H9 (cell line): ENCODE measurements at regions not wholly inside any gene's neighbourhood (a gene's known extent, or its start where the extent isn't known, plus 50 kb on each side); places are given as distances from the start of the nearest gene placed in this dataset.

Experiments
- DNase-seq: peaks from one replicate; pipeline ENCODE4 v3.0.0-alpha.2; 2017
- H2AFZ ChIP-seq: one replicate; pipeline ENCODE4 v1.6.1; 2013; ENCODE audit warnings: mild to moderate bottlenecking, low read length, control low read depth, moderate library complexity
- H2AK5ac ChIP-seq: 2 replicates; pipeline ENCODE4 v1.6.1; 2013; ENCODE audit warnings: low read length, control low read depth, mixed read lengths; ENCODE audit not compliant: insufficient read length
- H2BK120ac ChIP-seq: one replicate; pipeline ENCODE4 v1.6.1; 2013; ENCODE audit warnings: low read depth, mild to moderate bottlenecking, low read length, control low read depth, inconsistent platforms; ENCODE audit not compliant: poor library complexity, severe bottlenecking
- H2BK12ac ChIP-seq: 2 replicates; pipeline ENCODE4 v1.6.1; 2013; ENCODE audit warnings: low read length, control low read depth, mixed read lengths, low read depth; ENCODE audit not compliant: insufficient read length
- H2BK15ac ChIP-seq: 2 replicates; pipeline ENCODE4 v1.6.1; 2013; ENCODE audit warnings: low read depth, low read length, control low read depth
- H2BK20ac ChIP-seq: one replicate; pipeline ENCODE4 v1.6.1; 2013; ENCODE audit warnings: low read depth, mild to moderate bottlenecking, low read length, control low read depth, inconsistent platforms; ENCODE audit not compliant: poor library complexity, severe bottlenecking
- H2BK5ac ChIP-seq: 2 replicates; pipeline ENCODE4 v1.6.1; 2013; ENCODE audit warnings: low read length, control low read depth, mixed read lengths; ENCODE audit not compliant: insufficient read length
- H3K14ac ChIP-seq: 2 replicates; pipeline ENCODE4 v1.6.1; 2013; ENCODE audit warnings: low read length, control low read depth; ENCODE audit not compliant: insufficient read depth
- H3K18ac ChIP-seq: 2 replicates; pipeline ENCODE4 v1.6.1; 2013; ENCODE audit warnings: low read depth, mild to moderate bottlenecking, mixed read lengths, low read length, control low read depth; ENCODE audit not compliant: insufficient read length
- H3K23ac ChIP-seq: 2 replicates; pipeline ENCODE4 v1.6.1; 2013; ENCODE audit warnings: low read length, control low read depth, mixed read lengths, low read depth; ENCODE audit not compliant: insufficient read length
- H3K23me2 ChIP-seq: 2 replicates; pipeline ENCODE4 v1.6.1; 2013; ENCODE audit warnings: low read depth, mild to moderate bottlenecking, mixed read lengths, low read length, control low read depth; ENCODE audit not compliant: insufficient read length, poor library complexity, severe bottlenecking
- H3K27ac ChIP-seq: 2 replicates; pipeline ENCODE4 v1.5.1; 2013; ENCODE audit warnings: low read length, control low read depth, mixed read lengths, low read depth; ENCODE audit not compliant: insufficient read length
- H3K27me3 ChIP-seq: 2 replicates; pipeline ENCODE4 v1.6.1; 2013; ENCODE audit warnings: low read length, control low read depth, inconsistent platforms; ENCODE audit not compliant: insufficient read depth
- H3K4ac ChIP-seq: 2 replicates; pipeline ENCODE4 v1.6.1; 2013; ENCODE audit warnings: low read depth, mild to moderate bottlenecking, control low read depth, inconsistent platforms, low read length, moderate library complexity
- H3K4me1 ChIP-seq: 2 replicates; pipeline ENCODE4 v1.6.1; 2013; ENCODE audit warnings: low read length, control low read depth, inconsistent platforms; ENCODE audit not compliant: insufficient read depth
- H3K4me2 ChIP-seq: 2 replicates; pipeline ENCODE4 v1.6.1; 2013; ENCODE audit warnings: low read length, control low read depth, mixed read lengths; ENCODE audit not compliant: insufficient read length, insufficient read depth
- H3K56ac ChIP-seq: 2 replicates; pipeline ENCODE4 v1.6.1; 2013; ENCODE audit warnings: low read depth, mild to moderate bottlenecking, mixed read lengths, low read length, control low read depth; ENCODE audit not compliant: insufficient read length
- H3K79me1 ChIP-seq: 2 replicates; pipeline ENCODE4 v1.6.1; 2013; ENCODE audit warnings: low read depth, mild to moderate bottlenecking, moderate library complexity, low read length, control low read depth, inconsistent platforms; ENCODE audit not compliant: insufficient read depth, poor library complexity, severe bottlenecking
- H3K79me2 ChIP-seq: 2 replicates; pipeline ENCODE4 v1.6.1; 2013; ENCODE audit warnings: low read length, control low read depth, inconsistent platforms; ENCODE audit not compliant: insufficient read depth
- H3K9ac ChIP-seq: 2 replicates; pipeline ENCODE4 v1.6.1; 2013; ENCODE audit warnings: low read length, control low read depth, mixed read lengths; ENCODE audit not compliant: insufficient read length; ENCODE audit errors: extremely low read depth
- H3K9me3 ChIP-seq: one replicate; pipeline ENCODE4 v1.6.1; 2013; ENCODE audit warnings: low read depth, low read length, inconsistent platforms; ENCODE audit not compliant: control insufficient read depth
- H3T11ph ChIP-seq: one replicate; pipeline ENCODE4 v1.6.1; 2013; ENCODE audit warnings: mild to moderate bottlenecking, low read length, control low read depth, inconsistent platforms
- H4K20me1 ChIP-seq: one replicate; pipeline ENCODE4 v1.6.1; 2013; ENCODE audit not compliant: control insufficient read depth, insufficient read length, insufficient read depth
- H4K5ac ChIP-seq: 2 replicates; pipeline ENCODE4 v1.6.1; 2013; ENCODE audit warnings: low read depth, mild to moderate bottlenecking, mixed read lengths, low read length, control low read depth; ENCODE audit not compliant: insufficient read length
- H4K8ac ChIP-seq: replicated peaks from 2 replicates; pipeline ENCODE4 v1.6.1; 2013; ENCODE audit warnings: low read length, control low read depth, mixed read lengths, low read depth; ENCODE audit not compliant: insufficient read length
- H4K91ac ChIP-seq: 2 replicates; pipeline ENCODE4 v1.6.1; 2013; ENCODE audit warnings: low read depth, mild to moderate bottlenecking, moderate library complexity, mixed read lengths, low read length, control low read depth; ENCODE audit not compliant: insufficient read length
- H3K27ac Mint-ChIP-seq, 3 experiments: 2 replicates in 2 of 3; 3 replicates in 1 of 3; pipeline ENCODE4 v1.8.0; 2020 to 2021; ENCODE audit warnings: mixed read lengths in 3 of 3, mild to moderate bottlenecking in 1 of 3, moderate library complexity in 1 of 3
- H3K27me3 Mint-ChIP-seq: 2 replicates; pipeline ENCODE4 v1.8.0; 2021; ENCODE audit warnings: low read depth, mild to moderate bottlenecking, moderate library complexity, mixed read lengths
- H3K36me3 Mint-ChIP-seq, 3 experiments: 2 replicates in 2 of 3; 3 replicates in 1 of 3; pipeline ENCODE4 v1.8.0; 2020 to 2021; ENCODE audit warnings: low read depth in 3 of 3, mixed read lengths in 3 of 3; ENCODE audit not compliant: insufficient read depth in 1 of 3
- H3K4me1 Mint-ChIP-seq, 2 experiments: 2 replicates each; pipeline ENCODE4 v1.8.0; 2020; ENCODE audit warnings: mixed read lengths in 2 of 2
- H3K4me3 Mint-ChIP-seq, 2 experiments: 2 replicates in 1 of 2; 3 replicates in 1 of 2; pipeline ENCODE4 v1.8.0; 2020 to 2021; ENCODE audit warnings: mild to moderate bottlenecking in 2 of 2, mixed read lengths in 2 of 2, moderate library complexity in 1 of 2
- H3K9me3 Mint-ChIP-seq, 2 experiments: 2 replicates in 1 of 2; 3 replicates in 1 of 2; pipeline ENCODE4 v1.8.0; 2020; ENCODE audit warnings: mild to moderate bottlenecking in 2 of 2, mixed read lengths in 2 of 2, moderate library complexity in 1 of 2
- WGBS: extraction: QIAGEN DNeasy Blood & Tissue Kit; methylation state at CpG from one replicate; pipeline ENCODE4 v1.1.7; 2013; ENCODE audit warnings: missing lambda C conversion rate, low lambda C conversion rate, mixed read lengths; ENCODE audit not compliant: insufficient read length; ENCODE audit errors: extremely low coverage; 5-methylcytosine and 5-hydroxymethylcytosine counted together
- TF ChIP-seq, protein P1 (sequence below): fragments of 200-600 bp; sonication (generic); conservative IDR thresholded peaks from 3 replicates; pipeline ENCODE4 v1.8.0; 2021; ENCODE audit warnings: antibody characterized with exemption, mild to moderate bottlenecking

- H3K56ac ChIP-seq: no peak overlapping the region
- no peak overlapping the region for H3K4me2 ChIP-seq
- no peak overlapping the region for H4K91ac ChIP-seq
- no peak overlapping the region for H3K27ac ChIP-seq
- no peak overlapping the region for H4K8ac ChIP-seq
- H4K20me1 ChIP-seq: no peaks in the 10 kb centered on the region
- Mint-ChIP-seq H3K27me3 (peaks cover 91% of the 10 kb centered on the region), H3K4me3 (no peak overlapping the region), H3K36me3 (no peaks in the 10 kb centered on the region), H3K9me3 (no peaks in the 10 kb centered on the region), H3K27ac (no peak overlapping the region), H3K4me1 (peaks cover under 1 to 6% of the 10 kb centered on the region in 2 experiments; a peak in 3 of 4 replicates)
- H3K4me1 ChIP-seq: no peaks in the 10 kb centered on the region
- no peak overlapping the region for H3K23ac ChIP-seq
- no peak overlapping the region for H3K14ac ChIP-seq
- no peak overlapping the region for H2AFZ ChIP-seq
- TF ChIP-seq, protein P1, sequence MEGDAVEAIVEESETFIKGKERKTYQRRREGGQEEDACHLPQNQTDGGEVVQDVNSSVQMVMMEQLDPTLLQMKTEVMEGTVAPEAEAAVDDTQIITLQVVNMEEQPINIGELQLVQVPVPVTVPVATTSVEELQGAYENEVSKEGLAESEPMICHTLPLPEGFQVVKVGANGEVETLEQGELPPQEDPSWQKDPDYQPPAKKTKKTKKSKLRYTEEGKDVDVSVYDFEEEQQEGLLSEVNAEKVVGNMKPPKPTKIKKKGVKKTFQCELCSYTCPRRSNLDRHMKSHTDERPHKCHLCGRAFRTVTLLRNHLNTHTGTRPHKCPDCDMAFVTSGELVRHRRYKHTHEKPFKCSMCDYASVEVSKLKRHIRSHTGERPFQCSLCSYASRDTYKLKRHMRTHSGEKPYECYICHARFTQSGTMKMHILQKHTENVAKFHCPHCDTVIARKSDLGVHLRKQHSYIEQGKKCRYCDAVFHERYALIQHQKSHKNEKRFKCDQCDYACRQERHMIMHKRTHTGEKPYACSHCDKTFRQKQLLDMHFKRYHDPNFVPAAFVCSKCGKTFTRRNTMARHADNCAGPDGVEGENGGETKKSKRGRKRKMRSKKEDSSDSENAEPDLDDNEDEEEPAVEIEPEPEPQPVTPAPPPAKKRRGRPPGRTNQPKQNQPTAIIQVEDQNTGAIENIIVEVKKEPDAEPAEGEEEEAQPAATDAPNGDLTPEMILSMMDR: no peak
- no peak overlapping the region for H4K5ac ChIP-seq
- no peak overlapping the region for H3K18ac ChIP-seq
- no peaks in the 10 kb centered on the region for H3K79me2 ChIP-seq
- no CpG with 5 or more reads among the region's 14 CpGs for WGBS
- no peak overlapping the region for H3K9ac ChIP-seq
- no peak overlapping the region for H2BK15ac ChIP-seq
- DNase-seq: no peak
- peaks cover 15% of the 10 kb centered on the region for H3K27me3 ChIP-seq
- no peak overlapping the region for H2AK5ac ChIP-seq
- H2BK12ac ChIP-seq: no peak overlapping the region
- no peak overlapping the region for H2BK5ac ChIP-seq
- H3K9me3 ChIP-seq: no peaks in the 10 kb centered on the region
- no peak overlapping the region for H3K4ac ChIP-seq
- no peak overlapping the region for H3T11ph ChIP-seq
- H2BK20ac ChIP-seq: no peak overlapping the region
- H3K23me2 ChIP-seq: peaks cover under 1% of the 10 kb centered on the region
- H2BK120ac ChIP-seq: no peak overlapping the region
- H3K79me1 ChIP-seq: no peaks in the 10 kb centered on the region
Measured at GRCh38 chr15:96047255-96047931, 283.1 kb upstream of the NR2F2 start.
